ENCODE measurements at regions not wholly inside any gene's neighbourhood (a gene's known extent, or its start where the extent isn't known, plus 50 kb on each side); places are given as distances from the start of the nearest gene placed in this dataset.

- H4K5ac ChIP-seq (ENCODE audit: insufficient read length, low read depth, low read length): no peak overlapping the region
- no peak overlapping the region for H2BK120ac ChIP-seq (ENCODE audit: low read depth, low read length, poor library complexity, severe bottlenecking)
- no peak for DNase-seq
Observed at GRCh38 chr6:71114986-71115385, 158.1 kb upstream of the B3GAT2 start.

More at GRCh38 chr6:71114986-71115385, 158.1 kb upstream of the B3GAT2 start:
- no peak overlapping the region for H3K4me2 ChIP-seq (ENCODE audit: insufficient read depth, insufficient read length, low read length)
- H3K23me2 ChIP-seq (ENCODE audit: insufficient read length, low read depth, low read length, poor library complexity, severe bottlenecking): no peaks in the 10 kb centered on the region
- Mint-ChIP-seq H3K9me3 (peaks cover 0 to 3% of the 10 kb centered on the region in 2 experiments; a peak in 2 of 5 replicates), H3K4me3 (no peak overlapping the region), H3K36me3 (ENCODE audit: insufficient read depth in 1 of 3, low read depth in 3 of 3) (no peaks in the 10 kb centered on the region; a peak in 1 of 7 replicates), H3K4me1 (peaks cover 5% of the 10 kb centered on the region in 2 experiments), H3K27ac (no peak overlapping the region), H3K27me3 (ENCODE audit: low read depth) (no peaks in the 10 kb centered on the region; the same call in 1 of the 2 replicates)
- no peak overlapping the region for H3T11ph ChIP-seq (ENCODE audit: low read length)
- TF ChIP-seq CTCF (conservative IDR thresholded peaks at IDR 0.05): no peak
- H3K27ac ChIP-seq (ENCODE audit: insufficient read length, low read depth, low read length): no peak overlapping the region
- H2BK20ac ChIP-seq (ENCODE audit: low read depth, low read length, poor library complexity, severe bottlenecking): no peak overlapping the region
- no peak overlapping the region for H2AK5ac ChIP-seq (ENCODE audit: insufficient read length, low read length)
- no peak overlapping the region for H3K14ac ChIP-seq (ENCODE audit: insufficient read depth, low read length)
- no peaks in the 10 kb centered on the region for H3K79me2 ChIP-seq (ENCODE audit: insufficient read depth, low read length)
- no peaks in the 10 kb centered on the region for H3K4me1 ChIP-seq (ENCODE audit: insufficient read depth, low read length)
- no peak overlapping the region for H4K91ac ChIP-seq (ENCODE audit: insufficient read length, low read depth, low read length)
- no peak overlapping the region for H3K4ac ChIP-seq (ENCODE audit: low read depth, low read length)
- no peak overlapping the region for H2AFZ ChIP-seq (ENCODE audit: low read length)
- H2BK5ac ChIP-seq (ENCODE audit: insufficient read length, low read length): no peak overlapping the region
- no peak overlapping the region for H3K18ac ChIP-seq (ENCODE audit: insufficient read length, low read depth, low read length)
- H3K79me1 ChIP-seq (ENCODE audit: insufficient read depth, low read depth, low read length, poor library complexity, severe bottlenecking): no peaks in the 10 kb centered on the region
- no peak overlapping the region for H3K23ac ChIP-seq (ENCODE audit: insufficient read length, low read depth, low read length)
- no peak overlapping the region for H3K56ac ChIP-seq (ENCODE audit: insufficient read length, low read depth, low read length)
- no peak overlapping the region for H2BK12ac ChIP-seq (ENCODE audit: insufficient read length, low read depth, low read length)
- H4K20me1 ChIP-seq (ENCODE audit: control insufficient read depth, insufficient read depth, insufficient read length): no peaks in the 10 kb centered on the region
- no peak overlapping the region for H4K8ac ChIP-seq (replicated peaks; ENCODE audit: insufficient read length, low read depth, low read length)
- H2BK15ac ChIP-seq (ENCODE audit: low read depth, low read length): no peak overlapping the region
- H3K9me3 ChIP-seq (ENCODE audit: control insufficient read depth, low read depth, low read length): no peaks in the 10 kb centered on the region
- H3K27me3 ChIP-seq (ENCODE audit: insufficient read depth, low read length): no peaks in the 10 kb centered on the region
- no peak overlapping the region for H3K9ac ChIP-seq (ENCODE audit: extremely low read depth, insufficient read length, low read length)
